ENCODE measurements at regions not wholly inside any gene's neighbourhood (a gene's known extent, or its start where the extent isn't known, plus 50 kb on each side); places are given as distances from the start of the nearest gene placed in this dataset.

DNA sequence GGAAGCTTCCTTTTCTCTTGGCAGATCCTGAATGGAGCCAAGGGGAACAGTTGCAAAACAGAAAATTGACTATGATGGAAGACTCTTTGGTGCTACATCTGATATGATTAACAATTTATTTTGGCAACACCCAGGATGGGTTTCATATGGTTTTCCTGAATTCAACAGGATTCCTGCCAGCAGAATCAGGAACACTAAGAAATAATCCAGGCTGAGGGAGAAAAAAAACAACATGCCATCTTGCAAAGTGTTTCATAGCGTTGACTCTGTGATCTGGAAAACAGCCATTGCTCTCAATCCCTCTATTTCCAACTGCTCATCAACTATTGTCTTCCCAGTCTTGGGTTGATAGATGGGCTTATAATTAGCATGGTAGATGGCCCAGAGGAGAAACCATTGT is 303.8 kb upstream of the KLF3 start:
- H3K4me3 Mint-ChIP-seq = no peak overlapping the region
- TF ChIP-seq RELA (CRISPR knock-in tag; IDR thresholded peaks at IDR 0.05; ENCODE audit: borderline replicate concordance) (no peak), ELF4 (CRISPR knock-in tag; IDR thresholded peaks at IDR 0.05; ENCODE audit: low read depth) (no peak), TP53 (CRISPR knock-in tag; IDR thresholded peaks at IDR 0.05) (no peak), FOXJ3 (CRISPR knock-in tag; IDR thresholded peaks at IDR 0.05; ENCODE audit: borderline replicate concordance) (no peak), SOX15 (CRISPR knock-in tag; IDR thresholded peaks at IDR 0.05) (no peak), PRRX2 (CRISPR knock-in tag; IDR thresholded peaks at IDR 0.05) (no peak), RORB (CRISPR knock-in tag; IDR thresholded peaks at IDR 0.05) (no peak), ZNF396 (CRISPR knock-in tag; IDR thresholded peaks at IDR 0.05; ENCODE audit: borderline replicate concordance) (no peak), ZNF416 (CRISPR knock-in tag; IDR thresholded peaks at IDR 0.05) (no peak)
- TF ChIP-seq, protein P1, sequence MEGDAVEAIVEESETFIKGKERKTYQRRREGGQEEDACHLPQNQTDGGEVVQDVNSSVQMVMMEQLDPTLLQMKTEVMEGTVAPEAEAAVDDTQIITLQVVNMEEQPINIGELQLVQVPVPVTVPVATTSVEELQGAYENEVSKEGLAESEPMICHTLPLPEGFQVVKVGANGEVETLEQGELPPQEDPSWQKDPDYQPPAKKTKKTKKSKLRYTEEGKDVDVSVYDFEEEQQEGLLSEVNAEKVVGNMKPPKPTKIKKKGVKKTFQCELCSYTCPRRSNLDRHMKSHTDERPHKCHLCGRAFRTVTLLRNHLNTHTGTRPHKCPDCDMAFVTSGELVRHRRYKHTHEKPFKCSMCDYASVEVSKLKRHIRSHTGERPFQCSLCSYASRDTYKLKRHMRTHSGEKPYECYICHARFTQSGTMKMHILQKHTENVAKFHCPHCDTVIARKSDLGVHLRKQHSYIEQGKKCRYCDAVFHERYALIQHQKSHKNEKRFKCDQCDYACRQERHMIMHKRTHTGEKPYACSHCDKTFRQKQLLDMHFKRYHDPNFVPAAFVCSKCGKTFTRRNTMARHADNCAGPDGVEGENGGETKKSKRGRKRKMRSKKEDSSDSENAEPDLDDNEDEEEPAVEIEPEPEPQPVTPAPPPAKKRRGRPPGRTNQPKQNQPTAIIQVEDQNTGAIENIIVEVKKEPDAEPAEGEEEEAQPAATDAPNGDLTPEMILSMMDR (IDR thresholded peaks at IDR 0.05) = no peak
- TF ChIP-seq, protein P2, sequence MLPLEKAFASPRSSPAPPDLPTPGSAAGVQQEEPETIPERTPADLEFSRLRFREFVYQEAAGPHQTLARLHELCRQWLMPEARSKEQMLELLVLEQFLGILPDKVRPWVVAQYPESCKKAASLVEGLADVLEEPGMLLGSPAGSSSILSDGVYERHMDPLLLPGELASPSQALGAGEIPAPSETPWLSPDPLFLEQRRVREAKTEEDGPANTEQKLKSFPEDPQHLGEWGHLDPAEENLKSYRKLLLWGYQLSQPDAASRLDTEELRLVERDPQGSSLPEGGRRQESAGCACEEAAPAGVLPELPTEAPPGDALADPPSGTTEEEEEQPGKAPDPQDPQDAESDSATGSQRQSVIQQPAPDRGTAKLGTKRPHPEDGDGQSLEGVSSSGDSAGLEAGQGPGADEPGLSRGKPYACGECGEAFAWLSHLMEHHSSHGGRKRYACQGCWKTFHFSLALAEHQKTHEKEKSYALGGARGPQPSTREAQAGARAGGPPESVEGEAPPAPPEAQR (CRISPR knock-in tag; IDR thresholded peaks at IDR 0.05) = no peak
- peaks cover 12% of the 10 kb centered on the region for H3K9me3 Mint-ChIP-seq
- H3K27me3 Mint-ChIP-seq (ENCODE audit: low read depth) = no peaks in the 10 kb centered on the region
- no peaks in the 10 kb centered on the region for H3K36me3 Mint-ChIP-seq
- ChIA-PET POLR2A (no interaction called here), CTCF (no interaction called here)
- DNase-seq (ENCODE audit: low spot score) = no peak
- ATAC-seq = no peak
- H3K27ac Mint-ChIP-seq = no peak overlapping the region
- no peaks in the 10 kb centered on the region for H3K4me1 Mint-ChIP-seq

DNA sequence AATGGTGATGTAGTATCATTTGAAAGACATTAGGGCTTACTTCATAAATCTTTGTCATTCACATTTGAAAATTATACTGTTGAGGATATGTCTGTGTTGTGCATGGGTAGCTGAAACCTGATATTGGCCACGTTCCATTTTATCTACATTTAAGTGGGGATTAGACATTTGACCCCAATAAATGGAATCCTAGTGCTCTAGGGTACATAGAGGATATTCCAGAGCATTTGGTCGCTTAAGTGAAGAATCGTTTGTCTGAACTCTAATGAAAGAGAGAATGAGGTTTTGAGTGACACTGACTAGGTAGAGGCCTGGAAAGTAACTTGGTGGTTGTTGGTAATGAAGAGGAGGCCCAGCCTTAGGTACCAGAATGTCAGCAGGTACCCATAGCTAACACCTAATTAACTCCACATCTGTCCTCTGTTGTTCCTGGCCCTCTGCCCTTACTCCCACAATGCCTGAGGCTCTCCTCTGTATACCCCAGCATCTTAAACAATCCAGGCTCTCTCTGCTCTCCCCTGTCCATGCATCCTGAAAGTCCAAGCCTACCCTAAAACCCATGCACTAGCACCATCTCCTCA is 299.5 kb upstream of the KLF3 start:
- peaks cover 12% of the 10 kb centered on the region for H3K9me3 Mint-ChIP-seq
- ATAC-seq = no peak
- POLR2A ChIA-PET = interaction anchor here (0.6 kb wide), 1 partner anchor 175 kb away, joined by 3 read pairs; no protein-coding TSS in a partner anchor
- no peak for DNase-seq (ENCODE audit: low spot score)
- H3K27me3 Mint-ChIP-seq (ENCODE audit: low read depth) = no peaks in the 10 kb centered on the region
- no peaks in the 10 kb centered on the region for H3K4me1 Mint-ChIP-seq
- TF ChIP-seq, protein P3, sequence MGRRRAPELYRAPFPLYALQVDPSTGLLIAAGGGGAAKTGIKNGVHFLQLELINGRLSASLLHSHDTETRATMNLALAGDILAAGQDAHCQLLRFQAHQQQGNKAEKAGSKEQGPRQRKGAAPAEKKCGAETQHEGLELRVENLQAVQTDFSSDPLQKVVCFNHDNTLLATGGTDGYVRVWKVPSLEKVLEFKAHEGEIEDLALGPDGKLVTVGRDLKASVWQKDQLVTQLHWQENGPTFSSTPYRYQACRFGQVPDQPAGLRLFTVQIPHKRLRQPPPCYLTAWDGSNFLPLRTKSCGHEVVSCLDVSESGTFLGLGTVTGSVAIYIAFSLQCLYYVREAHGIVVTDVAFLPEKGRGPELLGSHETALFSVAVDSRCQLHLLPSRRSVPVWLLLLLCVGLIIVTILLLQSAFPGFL (CRISPR knock-in tag; IDR thresholded peaks at IDR 0.05; ENCODE audit: borderline replicate concordance) = no peak
- no peak overlapping the region for H3K27ac Mint-ChIP-seq
- CTCF ChIA-PET = no interaction called here
- H3K36me3 Mint-ChIP-seq = no peaks in the 10 kb centered on the region
- no peak overlapping the region for H3K4me3 Mint-ChIP-seq

DNA sequence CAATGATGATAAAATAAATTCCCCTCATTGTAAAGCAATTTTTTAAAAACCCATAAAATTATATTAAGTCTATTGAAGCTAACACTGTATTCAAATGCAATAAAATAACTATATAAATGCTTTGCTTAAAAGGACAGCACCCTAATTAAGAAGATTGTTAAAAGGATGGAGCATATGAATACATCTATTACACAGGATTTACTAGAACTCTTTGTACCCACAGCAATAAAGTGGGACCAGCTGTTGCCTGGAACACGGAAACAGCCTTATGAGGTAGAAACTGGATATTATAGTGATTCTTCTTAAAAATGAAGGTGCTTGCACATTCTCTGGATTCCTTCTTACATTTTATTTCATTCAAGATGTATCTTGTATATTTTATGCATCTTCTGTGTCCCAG is 298.7 kb upstream of the KLF3 start:
- H3K4me3 Mint-ChIP-seq = no peak overlapping the region
- H3K9me3 Mint-ChIP-seq = peaks cover 12% of the 10 kb centered on the region
- CTCF ChIA-PET = no interaction called here
- H3K36me3 Mint-ChIP-seq = no peaks in the 10 kb centered on the region
- ATAC-seq = no peak
- no peaks in the 10 kb centered on the region for H3K27me3 Mint-ChIP-seq (ENCODE audit: low read depth)
- no peak overlapping the region for H3K27ac Mint-ChIP-seq
- POLR2A ChIA-PET = no interaction called here
- no peaks in the 10 kb centered on the region for H3K4me1 Mint-ChIP-seq
- no peak for DNase-seq (ENCODE audit: low spot score)
- TF ChIP-seq, protein P4, sequence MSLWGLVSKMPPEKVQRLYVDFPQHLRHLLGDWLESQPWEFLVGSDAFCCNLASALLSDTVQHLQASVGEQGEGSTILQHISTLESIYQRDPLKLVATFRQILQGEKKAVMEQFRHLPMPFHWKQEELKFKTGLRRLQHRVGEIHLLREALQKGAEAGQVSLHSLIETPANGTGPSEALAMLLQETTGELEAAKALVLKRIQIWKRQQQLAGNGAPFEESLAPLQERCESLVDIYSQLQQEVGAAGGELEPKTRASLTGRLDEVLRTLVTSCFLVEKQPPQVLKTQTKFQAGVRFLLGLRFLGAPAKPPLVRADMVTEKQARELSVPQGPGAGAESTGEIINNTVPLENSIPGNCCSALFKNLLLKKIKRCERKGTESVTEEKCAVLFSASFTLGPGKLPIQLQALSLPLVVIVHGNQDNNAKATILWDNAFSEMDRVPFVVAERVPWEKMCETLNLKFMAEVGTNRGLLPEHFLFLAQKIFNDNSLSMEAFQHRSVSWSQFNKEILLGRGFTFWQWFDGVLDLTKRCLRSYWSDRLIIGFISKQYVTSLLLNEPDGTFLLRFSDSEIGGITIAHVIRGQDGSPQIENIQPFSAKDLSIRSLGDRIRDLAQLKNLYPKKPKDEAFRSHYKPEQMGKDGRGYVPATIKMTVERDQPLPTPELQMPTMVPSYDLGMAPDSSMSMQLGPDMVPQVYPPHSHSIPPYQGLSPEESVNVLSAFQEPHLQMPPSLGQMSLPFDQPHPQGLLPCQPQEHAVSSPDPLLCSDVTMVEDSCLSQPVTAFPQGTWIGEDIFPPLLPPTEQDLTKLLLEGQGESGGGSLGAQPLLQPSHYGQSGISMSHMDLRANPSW (CRISPR knock-in tag; conservative IDR thresholded peaks at IDR 0.05; ENCODE audit: low read depth) = no peak
- TF ChIP-seq MYBL2 (CRISPR knock-in tag; IDR thresholded peaks at IDR 0.05) = no peak
- no peak for TF ChIP-seq ESRRA (CRISPR knock-in tag; IDR thresholded peaks at IDR 0.05; ENCODE audit: borderline replicate concordance)
- no peak for TF ChIP-seq EMX1 (CRISPR knock-in tag; IDR thresholded peaks at IDR 0.05)
- TF ChIP-seq, protein P5, sequence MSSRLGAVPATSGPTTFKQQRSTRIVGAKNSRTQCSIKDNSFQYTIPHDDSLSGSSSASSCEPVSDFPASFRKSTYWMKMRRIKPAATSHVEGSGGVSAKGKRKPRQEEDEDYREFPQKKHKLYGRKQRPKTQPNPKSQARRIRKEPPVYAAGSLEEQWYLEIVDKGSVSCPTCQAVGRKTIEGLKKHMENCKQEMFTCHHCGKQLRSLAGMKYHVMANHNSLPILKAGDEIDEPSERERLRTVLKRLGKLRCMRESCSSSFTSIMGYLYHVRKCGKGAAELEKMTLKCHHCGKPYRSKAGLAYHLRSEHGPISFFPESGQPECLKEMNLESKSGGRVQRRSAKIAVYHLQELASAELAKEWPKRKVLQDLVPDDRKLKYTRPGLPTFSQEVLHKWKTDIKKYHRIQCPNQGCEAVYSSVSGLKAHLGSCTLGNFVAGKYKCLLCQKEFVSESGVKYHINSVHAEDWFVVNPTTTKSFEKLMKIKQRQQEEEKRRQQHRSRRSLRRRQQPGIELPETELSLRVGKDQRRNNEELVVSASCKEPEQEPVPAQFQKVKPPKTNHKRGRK (CRISPR knock-in tag; IDR thresholded peaks at IDR 0.05; ENCODE audit: borderline replicate concordance) = no peak
- TF ChIP-seq, protein P2 (CRISPR knock-in tag; IDR thresholded peaks at IDR 0.05) = no peak
- no peak for TF ChIP-seq OVOL2 (CRISPR knock-in tag; IDR thresholded peaks at IDR 0.05; ENCODE audit: borderline replicate concordance)
- TF ChIP-seq FOXP1 (CRISPR knock-in tag; IDR thresholded peaks at IDR 0.05; ENCODE audit: borderline replicate concordance) = no peak
- TF ChIP-seq, protein P6, sequence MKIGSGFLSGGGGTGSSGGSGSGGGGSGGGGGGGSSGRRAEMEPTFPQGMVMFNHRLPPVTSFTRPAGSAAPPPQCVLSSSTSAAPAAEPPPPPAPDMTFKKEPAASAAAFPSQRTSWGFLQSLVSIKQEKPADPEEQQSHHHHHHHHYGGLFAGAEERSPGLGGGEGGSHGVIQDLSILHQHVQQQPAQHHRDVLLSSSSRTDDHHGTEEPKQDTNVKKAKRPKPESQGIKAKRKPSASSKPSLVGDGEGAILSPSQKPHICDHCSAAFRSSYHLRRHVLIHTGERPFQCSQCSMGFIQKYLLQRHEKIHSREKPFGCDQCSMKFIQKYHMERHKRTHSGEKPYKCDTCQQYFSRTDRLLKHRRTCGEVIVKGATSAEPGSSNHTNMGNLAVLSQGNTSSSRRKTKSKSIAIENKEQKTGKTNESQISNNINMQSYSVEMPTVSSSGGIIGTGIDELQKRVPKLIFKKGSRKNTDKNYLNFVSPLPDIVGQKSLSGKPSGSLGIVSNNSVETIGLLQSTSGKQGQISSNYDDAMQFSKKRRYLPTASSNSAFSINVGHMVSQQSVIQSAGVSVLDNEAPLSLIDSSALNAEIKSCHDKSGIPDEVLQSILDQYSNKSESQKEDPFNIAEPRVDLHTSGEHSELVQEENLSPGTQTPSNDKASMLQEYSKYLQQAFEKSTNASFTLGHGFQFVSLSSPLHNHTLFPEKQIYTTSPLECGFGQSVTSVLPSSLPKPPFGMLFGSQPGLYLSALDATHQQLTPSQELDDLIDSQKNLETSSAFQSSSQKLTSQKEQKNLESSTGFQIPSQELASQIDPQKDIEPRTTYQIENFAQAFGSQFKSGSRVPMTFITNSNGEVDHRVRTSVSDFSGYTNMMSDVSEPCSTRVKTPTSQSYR (CRISPR knock-in tag; IDR thresholded peaks at IDR 0.05) = no peak
